Left lobe of liver (tissue), 2 donors: ENCODE measurements at regions not wholly inside any gene's neighbourhood (a gene's known extent, or its start where the extent isn't known, plus 50 kb on each side); places are given as distances from the start of the nearest gene placed in this dataset.

Experiments used
- ATAC-seq: fragments of 200-7000 bp; cut with Tn5 transposase; one replicate; pipeline ENCODE4 v1.9.1; 2020; ENCODE audit warnings: mild to moderate bottlenecking, moderate library complexity
- DNase-seq: peaks from one replicate; pipeline ENCODE4 v3.0.0-alpha.2; 2020; ENCODE audit warnings: low spot score
- donor health status: DM: no; HTN: no; CAD: no; lungs with moderate emphysema.
- donor health status: DM: no; HTN: yes; CAD: no.

GRCh38 chr14:97331526-97331925 lies 534.3 kb downstream of the VRK1 start:
- no peak for ATAC-seq
- DNase-seq, result no peak

GRCh38 chr14:97336179-97336578 lies 539.0 kb downstream of the VRK1 start:
- ATAC-seq, result no peak
- no peak for DNase-seq

- ATAC-seq (no peak), DNase-seq (no peak)
Measured at GRCh38 chr14:97336816-97337215, 539.6 kb downstream of the VRK1 start.

- no peak for DNase-seq
- no peak for ATAC-seq
Measured at GRCh38 chr14:97337267-97337666, 540.1 kb downstream of the VRK1 start.

- ATAC-seq, result no peak
Measured at GRCh38 chr14:97337670-97338069, 540.5 kb downstream of the VRK1 start.

GRCh38 chr14:97344666-97345065 lies 547.5 kb downstream of the VRK1 start:
- no peak for ATAC-seq
- DNase-seq, result no peak

More at GRCh38 chr14:97337670-97338069, 540.5 kb downstream of the VRK1 start:
- no peak for DNase-seq

- ATAC-seq (no peak), DNase-seq (no peak)
Measured at GRCh38 chr14:97346675-97347074, 549.5 kb downstream of the VRK1 start.

GRCh38 chr14:97349463-97349862 lies 552.3 kb downstream of the VRK1 start:
- ATAC-seq (no peak), DNase-seq (no peak)

GRCh38 chr14:97349946-97350345 lies 552.8 kb downstream of the VRK1 start:
- no peak for ATAC-seq
- DNase-seq, result no peak

GRCh38 chr14:97350415-97350814 lies 553.2 kb downstream of the VRK1 start:
- ATAC-seq (no peak), DNase-seq (no peak)

- ATAC-seq (peak; percentile 62), DNase-seq (no peak)
Measured at GRCh38 chr14:97350894-97351731, 553.9 kb downstream of the VRK1 start.

GRCh38 chr14:97353102-97353501 lies 555.9 kb downstream of the VRK1 start:
- ATAC-seq (no peak), DNase-seq (no peak)

GRCh38 chr14:97354119-97354722 lies 557.0 kb downstream of the VRK1 start:
- DNase-seq, result no peak
- ATAC-seq, result no peak

GRCh38 chr14:97359341-97359740 lies 562.2 kb downstream of the VRK1 start:
- DNase-seq (no peak), ATAC-seq (no peak)

GRCh38 chr14:97361181-97361580 lies 564.0 kb downstream of the VRK1 start:
- ATAC-seq (no peak), DNase-seq (no peak)

- ATAC-seq (no peak), DNase-seq (no peak)
Measured at GRCh38 chr14:97361958-97362357, 564.8 kb downstream of the VRK1 start.

GRCh38 chr14:97366400-97366799 lies 569.2 kb downstream of the VRK1 start:
- no peak for ATAC-seq

GRCh38 chr14:97367278-97367677 lies 570.1 kb downstream of the VRK1 start:
- ATAC-seq (no peak), DNase-seq (no peak)

More at GRCh38 chr14:97366400-97366799, 569.2 kb downstream of the VRK1 start:
- no peak for DNase-seq

GRCh38 chr14:97368049-97368448 lies 570.9 kb downstream of the VRK1 start:
- DNase-seq (no peak), ATAC-seq (no peak)

GRCh38 chr14:97368900-97369564 lies 571.9 kb downstream of the VRK1 start:
- DNase-seq, result no peak
- no peak for ATAC-seq

- DNase-seq, result no peak
- peak; percentile 46 for ATAC-seq
Measured at GRCh38 chr14:97369901-97370300, 572.7 kb downstream of the VRK1 start.

- DNase-seq (no peak), ATAC-seq (no peak)
Measured at GRCh38 chr14:97376310-97376709, 579.1 kb downstream of the VRK1 start.
